GM03348 (cell line): ENCODE measurements at regions not wholly inside any gene's neighbourhood (a gene's known extent, or its start where the extent isn't known, plus 50 kb on each side); places are given as distances from the start of the nearest gene placed in this dataset.
"Not testable (repeated sequence)": the region's sequence is repeated elsewhere in the genome, so short reads cannot be mapped to it uniquely, and the experiment has no call there.

Source experiments
- DNase-seq: peaks from one replicate; pipeline ENCODE4 v3.0.0; 2012; ENCODE audit warnings: low spot score

DNA sequence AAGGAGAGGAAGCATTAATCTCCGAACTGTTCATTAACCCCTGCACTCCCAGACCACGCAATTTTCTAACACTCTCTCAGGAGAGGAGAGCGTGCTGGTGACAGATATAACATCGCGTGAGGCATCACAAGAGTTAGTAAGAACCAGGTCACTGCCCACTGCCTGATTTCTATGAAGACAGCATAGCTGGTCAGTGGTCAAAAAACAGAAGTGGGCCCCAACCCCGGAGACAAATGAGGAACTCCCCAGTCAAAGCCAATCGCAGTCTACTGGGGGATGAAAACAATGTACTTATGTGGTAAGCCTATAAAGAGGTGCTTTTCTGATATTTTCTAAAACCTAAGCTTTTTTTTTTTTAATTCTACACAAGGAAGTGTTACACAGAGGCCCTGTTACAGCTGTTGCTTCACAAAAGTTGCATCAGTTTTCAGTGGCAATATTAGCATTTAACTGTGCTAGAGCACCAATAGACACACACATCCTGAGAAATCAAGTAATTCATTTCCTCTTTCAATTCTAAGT, 231.8 kb upstream of the IRF2BP2 start:
- DNase-seq = peak; percentile 38

DNA sequence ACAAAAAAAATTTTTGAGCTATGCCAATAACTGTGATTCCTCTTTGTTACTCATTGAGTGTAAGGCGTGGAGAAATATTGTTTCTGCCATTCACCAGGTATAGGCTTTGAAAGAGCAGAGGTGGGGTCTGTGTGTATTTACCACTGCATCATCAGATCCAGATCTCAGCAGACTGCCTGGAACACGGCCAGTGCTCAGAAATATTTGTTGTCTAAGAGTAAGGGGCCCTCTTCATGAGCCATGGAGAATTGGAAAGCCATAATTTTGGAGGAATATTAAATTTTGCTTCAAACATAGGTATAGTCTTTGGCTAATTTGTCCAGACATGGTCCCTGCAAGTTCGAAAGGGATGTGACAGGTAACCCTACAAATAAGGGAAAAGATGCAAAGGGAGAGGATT, 231.3 kb upstream of the IRF2BP2 start:
- no peak for DNase-seq

DNA sequence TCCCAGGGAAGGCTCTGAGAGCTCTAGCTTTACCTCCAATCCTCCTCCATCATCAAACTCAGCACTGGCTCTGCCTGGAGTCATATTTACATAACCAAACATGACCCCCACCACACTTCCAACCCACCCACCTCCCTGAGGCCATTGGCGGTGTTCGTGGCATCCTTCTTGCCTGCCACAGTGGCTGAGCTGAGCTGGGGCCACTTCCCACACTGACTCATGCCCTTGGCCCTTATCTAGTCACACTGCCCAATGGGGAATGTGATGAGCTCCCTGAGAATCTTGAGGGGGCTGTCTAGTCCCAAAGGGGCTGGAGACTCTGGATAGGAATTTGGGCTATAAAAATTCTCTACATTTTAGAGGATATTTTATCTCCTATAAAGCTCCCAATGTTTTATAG, 230.9 kb upstream of the IRF2BP2 start:
- peak; percentile 20 for DNase-seq

DNA sequence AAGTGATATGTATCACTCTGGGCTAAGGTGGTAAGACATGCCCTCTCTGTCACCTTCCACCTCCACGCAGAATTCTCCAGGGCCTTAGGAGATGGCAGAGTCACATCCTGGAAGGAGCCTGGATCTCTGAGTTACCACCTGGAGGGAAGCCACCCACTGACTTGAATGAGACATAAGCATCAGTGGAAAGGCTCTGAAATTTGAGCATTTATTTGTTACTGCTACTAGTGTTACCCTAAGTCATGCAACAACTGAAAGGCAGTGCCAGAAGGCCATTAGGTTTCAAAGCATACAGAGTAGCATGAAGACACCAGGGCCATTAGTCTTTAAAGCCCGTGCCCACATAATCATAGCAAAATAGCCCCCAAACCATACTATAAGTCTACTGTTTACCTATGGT, 230.3 kb upstream of the IRF2BP2 start:
- no peak for DNase-seq

DNA sequence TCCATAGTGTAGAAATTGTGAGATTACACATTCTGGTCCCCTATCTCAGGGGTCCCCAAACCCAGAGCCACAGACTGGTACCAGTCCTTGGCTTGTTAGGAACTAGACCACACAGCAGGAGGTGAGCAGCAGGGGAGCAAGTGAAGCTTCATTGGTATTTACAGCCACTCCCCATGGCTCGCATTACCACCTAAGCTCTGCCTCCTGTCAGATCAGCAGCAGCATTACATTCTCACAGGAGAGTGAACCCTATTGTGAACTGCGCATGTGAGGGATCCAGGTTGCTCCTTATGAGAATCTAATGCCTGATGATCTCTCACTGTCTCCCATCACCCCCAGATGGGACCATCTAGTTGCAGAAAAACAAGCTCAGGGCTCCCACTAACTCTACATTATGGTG, 229.7 kb upstream of the IRF2BP2 start:
- DNase-seq = no peak

DNA sequence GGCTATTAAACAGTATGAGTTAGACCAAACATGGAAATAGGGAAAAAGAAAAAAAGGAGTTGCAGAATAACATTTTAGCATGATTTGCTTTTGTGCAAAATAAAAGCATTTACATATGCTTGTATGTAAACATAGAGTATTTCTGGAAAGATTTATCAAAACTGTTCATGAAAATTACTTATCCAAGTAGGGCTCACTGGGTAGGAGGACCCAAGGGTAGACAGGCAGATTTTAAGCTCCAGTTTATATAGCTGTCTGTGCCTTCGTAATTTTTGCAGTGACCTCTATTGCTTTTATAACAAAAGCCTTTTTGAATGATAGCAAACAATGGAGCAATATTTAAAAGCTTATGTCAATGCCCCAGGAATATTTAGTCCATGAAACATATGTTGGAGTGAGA, 228.8 kb upstream of the IRF2BP2 start:
- DNase-seq = no peak

DNA sequence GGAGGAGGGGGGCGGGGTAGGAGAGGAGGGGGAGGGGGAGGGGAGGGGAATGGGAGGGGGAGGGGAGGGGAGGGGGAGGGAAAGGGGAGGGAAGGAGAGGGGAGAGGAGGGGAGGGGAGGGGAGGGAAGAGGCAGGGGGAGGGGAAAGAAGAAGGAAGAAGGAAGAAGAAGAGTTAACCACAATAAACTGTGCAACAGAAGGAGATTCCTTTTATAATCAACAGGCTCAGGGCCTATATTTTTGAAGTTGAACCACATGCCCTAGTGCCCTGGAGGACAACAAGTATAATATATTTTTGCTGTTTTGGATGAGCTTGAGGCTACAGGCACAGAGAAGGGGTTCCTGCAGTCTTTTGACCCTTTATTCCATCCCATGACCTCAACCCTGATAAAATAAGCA, 228.2 kb upstream of the IRF2BP2 start:
- DNase-seq = no peak

DNA sequence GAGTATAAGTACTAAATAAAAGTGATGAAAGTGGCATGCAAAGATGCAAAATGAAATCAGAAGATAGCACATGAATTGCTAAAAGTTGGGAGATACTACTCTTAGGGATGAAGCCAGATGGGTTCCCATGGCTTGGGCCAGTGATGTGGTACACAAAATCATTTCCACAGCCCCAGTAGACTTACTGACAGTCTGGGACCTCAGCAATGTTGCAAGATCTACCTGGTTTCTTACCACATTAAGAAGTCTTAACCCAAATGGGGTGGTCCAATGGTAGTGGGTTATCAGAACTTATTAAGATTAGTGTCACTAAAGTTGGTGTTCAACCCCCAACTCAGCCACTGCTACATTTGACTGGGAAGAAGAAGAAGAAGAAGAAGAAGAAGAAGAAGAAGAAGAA, 227.7 kb upstream of the IRF2BP2 start:
- no peak for DNase-seq

DNA sequence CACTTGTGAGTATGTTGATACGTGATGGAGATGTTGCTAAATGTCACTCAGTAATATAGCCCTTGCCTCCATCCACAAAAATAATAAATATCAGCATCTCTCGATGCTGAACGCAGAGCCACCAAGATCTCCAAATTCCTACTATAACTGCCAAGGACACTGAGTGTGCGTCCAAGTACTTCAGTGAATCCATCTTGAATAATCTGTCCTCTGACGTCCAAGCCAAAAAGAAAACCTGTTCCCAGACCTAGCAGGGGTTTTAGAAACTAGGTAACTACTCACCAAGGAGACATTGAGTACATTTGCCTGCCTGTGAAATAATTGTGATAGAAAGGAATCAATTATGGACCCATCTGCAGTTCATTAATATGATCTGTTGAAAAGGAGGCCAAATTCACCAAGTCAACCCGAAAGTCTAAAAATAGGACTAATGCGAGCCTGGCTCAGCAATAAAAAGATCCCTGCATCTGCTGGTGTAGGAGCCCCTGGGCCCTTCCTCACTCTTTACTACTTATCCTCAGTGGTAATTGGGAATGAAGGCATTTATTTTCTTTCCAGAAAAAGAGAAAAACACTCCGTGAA, 226.9 kb upstream of the IRF2BP2 start:
- no peak for DNase-seq

DNA sequence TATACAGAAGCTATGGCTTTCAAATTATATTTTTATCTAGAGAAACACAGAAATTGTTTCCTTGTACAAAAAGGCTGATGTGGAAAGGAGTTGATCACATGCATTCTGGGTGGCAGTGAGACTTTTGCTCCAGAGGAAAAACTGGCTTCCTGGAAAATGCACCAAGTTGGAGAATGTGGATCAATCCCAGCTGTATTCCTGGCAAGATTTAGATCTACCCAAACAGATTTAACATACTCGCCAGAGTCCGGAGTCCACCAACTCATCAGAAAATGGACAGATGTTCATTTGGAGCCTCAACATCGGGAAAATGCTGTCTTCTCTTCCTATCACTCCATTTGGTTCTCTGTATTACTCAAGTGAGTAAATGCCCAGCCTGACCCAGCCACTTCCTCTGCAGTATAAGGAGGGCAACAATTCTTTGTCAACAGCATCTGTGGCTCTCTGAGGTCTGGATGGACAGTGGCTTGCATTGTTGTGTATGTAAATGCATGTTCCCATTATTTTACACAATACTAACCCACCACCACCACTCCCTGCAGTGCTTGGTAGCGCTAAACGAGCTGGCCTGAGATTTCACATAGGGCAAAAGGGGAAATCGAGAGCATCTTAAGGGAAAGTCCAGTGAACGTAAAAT, 226.2 kb upstream of the IRF2BP2 start:
- no peak for DNase-seq

DNA sequence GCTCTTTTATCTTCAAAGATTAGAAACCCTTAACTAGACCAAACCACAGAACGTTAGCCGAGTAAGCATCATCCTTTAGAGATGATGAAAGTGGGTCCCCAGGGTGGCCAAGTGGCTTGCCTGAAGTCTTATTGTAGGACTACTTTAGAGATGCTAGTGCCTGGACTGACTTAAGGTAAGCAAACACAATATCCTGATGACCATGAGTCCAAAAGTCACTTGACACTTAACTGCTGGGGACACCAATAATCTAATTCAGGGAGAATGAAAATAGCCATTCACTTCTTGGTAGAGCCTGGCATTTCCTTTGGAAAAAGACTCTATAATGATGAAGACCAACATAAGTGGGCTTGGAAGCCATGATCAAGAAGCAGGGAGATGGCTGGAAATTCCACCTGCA, 225.3 kb upstream of the IRF2BP2 start:
- DNase-seq = no peak

DNA sequence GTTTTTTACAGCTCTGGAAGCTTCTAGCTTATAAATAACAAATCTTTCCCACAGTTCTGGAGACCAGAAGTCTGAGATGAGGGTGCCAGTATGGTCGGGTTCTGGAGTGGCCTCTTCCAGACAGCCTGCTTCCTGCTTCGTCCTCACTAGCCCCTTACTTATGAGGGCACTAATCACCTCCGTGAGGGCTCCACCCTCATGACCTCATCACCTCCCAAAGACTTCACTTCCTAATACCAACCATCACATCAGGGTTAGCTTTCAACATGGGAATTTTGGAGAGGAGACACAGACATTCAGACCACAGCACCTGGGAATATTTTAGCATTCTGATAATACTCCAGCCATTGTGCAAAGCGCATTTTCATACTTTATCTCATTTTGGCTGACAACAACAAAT, 223.7 kb upstream of the IRF2BP2 start:
- DNase-seq = no peak

DNA sequence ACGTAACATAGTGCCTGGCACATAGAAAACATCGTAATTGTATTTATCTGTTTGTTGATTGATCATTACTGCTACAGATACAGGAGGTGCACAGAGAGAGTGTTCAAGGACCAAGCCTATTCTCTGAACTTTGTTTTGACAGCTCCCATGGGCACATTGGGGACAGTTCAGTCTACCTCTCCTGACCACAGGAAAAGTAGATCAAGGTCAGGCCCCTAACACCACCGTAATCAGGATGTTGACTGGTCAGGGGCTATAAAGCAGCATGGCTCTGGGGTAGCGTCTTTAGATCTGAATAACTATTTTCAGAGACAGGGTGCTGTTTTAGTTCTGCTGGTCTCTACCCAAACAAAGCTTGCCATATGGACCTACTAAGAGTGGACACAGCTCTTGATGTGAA, 223.1 kb upstream of the IRF2BP2 start:
- DNase-seq = no peak

DNA sequence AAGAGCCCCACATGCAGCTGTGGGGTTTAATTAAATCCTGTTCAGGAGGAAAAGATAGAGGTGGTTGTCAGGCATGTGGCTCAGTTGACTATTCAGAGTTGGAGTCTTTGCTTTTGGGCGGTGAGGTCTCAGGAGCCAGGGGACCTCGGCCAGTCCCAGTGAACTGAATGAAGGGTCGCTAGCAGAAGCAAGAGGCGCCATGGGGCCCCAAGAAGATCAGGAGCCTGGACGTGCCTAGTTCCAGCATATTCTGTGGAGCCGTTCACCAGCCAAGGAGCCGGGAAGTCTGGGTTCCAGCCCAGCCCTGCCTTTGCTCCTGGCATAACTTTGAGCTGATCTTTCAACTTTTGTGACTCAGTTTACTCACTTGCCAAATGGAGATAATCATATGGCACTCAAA, 217.7 kb upstream of the IRF2BP2 start:
- DNase-seq = no peak

DNA sequence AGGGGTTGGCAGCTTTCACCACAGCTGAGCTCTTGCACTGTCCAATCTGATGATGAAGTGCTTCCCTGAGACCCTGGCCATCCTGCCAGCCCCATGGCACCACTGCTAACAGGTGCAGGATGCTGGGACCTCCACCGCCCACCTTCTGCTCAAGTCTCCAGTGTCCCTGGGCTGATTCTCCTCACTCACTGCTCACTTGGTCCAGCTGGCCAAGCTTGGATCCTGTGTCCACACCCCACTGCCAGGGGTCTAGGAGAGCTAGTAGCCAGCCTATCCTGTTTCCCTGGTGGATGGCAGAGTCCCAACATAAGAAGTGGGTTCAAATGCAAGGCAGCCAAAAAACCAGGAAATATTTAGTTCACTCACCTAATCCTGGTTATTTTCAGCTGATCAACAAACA, 217.2 kb upstream of the IRF2BP2 start:
- DNase-seq = no peak

DNA sequence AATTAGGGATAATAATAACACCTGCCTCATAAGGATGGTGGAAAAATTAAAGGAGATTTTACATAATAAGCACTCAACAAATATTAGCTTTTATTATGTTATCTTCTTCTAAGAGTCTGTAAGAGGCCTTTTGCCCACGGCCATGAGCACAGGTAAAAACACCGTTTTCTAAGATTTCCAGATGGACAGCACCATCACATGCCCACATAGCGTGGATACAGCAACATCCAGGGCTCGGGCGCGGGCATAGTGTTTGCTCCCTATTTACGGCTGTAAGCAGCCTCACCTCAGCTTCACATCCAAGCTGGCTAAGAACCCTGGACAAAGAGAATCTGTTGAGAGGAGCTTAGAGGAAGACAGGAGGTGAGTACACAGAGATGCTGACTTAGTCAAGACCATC, 216.4 kb upstream of the IRF2BP2 start:
- DNase-seq = no peak

DNA sequence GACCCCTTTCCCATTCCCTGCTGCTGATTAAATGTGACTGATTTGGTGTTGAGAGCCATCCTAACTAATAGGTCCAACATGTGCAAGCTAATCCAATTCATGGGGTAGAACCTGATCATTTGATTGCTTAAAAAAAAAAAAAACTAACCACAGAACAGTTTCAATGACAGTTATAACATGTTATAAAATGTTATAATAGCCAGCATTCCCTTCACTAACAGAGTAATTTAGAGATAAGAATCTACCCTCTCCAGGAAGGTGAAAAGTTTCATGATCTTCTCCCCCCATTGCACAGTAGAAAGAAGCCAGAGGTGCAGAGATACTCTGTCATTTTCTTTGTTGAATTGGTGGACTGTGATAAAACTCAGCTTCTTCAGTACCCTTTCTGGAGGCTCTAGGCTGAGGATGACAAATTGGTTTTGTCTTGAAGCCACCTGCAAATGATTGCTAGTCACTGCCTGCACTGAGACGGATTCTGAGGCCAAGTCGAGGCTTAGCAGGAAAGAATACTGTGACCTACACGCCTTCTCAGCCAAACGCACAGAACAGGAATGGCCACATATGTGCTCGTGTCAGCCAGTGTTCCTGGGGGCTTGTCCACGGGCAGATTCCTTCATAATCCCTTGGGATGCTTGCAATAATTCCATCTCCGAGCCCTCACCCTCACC, 215.7 kb upstream of the IRF2BP2 start:
- DNase-seq = no peak

DNA sequence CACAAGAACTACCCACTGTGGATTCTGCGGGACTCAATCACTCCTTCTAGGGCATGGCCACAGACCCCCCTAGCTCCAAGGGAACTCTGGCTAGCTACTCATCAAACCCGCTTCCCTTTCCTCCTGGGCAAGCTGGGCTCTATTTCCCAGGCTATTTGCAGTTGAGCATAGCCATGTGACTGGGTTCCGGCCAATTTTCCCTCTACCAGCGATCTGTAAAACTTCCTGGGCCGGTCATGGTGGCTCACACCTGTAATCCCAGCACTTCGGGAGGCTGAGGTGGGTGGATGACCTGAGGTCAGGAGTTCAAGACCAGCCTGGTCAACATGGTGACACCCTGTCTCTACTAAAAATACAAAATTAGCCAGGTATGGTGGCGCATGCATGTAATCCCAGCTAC, 214.9 kb upstream of the IRF2BP2 start:
- not testable (repeated sequence) for DNase-seq

DNA sequence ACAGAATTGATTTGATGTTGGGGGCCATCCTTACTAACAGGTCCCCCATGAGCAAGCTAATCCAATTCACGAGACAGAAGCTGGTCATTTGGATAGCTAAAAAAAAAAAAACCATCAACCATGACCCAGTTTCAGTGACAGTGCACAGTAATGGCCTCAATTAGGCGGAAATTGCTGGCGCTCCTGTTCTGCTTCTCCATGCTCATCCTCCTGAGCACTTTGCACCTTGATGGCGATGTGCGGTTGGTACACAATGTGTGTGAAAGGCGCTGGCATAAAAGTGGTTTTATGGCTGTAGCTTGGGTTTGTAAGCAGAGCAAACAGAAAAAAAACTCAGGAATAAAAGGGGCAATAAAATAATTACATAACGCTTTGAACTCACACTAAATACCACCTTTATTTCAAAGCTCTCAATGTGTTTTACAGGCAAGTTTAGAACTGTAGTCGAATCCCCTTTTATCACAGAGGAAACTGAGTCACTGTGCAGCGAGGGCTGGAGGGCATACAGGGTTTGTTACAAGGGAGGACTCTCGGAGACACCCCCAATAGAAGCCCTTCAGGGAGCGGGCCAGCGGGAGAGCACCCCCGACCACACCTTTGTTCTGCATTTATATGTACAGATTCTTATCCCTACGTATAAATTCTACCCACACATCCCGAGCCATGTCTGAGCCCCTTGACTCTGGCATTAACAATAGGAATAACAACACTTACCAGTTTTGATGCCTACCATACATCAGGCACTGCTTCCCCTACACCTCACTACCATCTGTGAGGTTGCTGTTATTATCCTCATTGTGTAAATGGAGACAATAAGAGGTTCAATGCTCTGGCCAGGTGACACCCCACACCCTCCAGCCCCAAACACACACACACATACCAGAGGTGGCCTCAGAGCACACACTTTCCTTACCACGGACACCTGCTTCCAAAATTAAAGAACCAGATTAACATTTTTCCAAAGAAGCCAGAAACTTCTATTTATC, 213.5 kb upstream of the IRF2BP2 start:
- DNase-seq = no peak

DNA sequence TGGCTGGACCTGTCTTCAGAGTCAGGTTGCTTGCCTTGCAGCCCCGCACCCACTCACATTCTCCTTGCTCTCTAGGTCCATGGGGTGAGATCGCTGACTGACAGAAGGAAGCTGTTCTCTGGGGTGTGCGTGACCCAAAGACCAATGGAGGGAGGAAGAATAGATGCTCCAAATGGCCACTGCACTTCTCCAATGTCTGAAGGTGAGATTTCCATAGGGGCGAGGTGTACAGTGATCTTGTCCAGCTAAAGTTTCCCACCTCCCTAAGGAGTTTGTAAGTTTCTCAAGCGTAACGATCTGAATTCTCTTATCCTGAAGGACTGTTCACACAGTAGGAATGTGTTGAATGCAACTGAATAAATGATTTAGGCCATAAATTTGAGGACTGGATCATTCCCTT, 211.9 kb upstream of the IRF2BP2 start:
- DNase-seq = no peak

DNA sequence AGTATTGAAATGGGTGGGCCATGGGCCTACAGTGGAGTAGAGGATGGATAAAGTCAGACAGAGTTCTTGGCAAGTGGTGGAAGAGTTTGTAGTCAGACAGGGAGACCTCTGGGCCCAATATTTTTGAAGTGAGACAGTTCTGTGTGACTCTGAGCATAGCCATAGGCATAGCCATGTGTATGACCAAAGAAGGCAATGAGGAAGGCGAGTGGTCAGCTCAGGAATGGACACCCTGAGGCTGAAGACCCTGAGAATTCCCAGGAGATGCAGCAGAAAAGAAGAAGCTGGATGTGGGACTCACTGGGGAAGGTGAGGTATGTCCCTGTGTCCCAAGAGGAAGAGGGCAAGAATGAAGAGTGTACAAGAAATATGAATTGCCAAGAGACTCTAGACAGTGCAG, 210.6 kb upstream of the IRF2BP2 start:
- no peak for DNase-seq

DNA sequence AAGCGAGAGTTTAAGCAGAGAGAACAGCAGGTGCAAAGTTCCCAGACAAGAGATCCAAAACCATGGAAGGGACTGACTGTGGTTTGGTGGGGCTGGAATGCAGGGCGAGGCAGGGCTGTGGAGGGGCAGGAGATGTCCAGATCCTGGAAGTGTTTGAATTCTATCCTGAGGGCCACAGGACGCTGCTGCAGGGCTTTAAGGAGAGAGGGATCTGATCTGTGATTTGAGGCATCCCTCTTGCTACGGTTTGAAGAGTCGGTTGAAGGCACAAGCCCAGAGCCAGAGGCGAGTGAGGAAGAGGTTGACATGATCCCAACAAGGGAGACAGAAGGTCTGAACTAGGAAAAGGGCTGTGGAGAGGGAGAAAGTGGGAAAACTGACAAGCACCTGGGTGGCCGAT, 209.9 kb upstream of the IRF2BP2 start:
- not testable (repeated sequence) for DNase-seq

DNA sequence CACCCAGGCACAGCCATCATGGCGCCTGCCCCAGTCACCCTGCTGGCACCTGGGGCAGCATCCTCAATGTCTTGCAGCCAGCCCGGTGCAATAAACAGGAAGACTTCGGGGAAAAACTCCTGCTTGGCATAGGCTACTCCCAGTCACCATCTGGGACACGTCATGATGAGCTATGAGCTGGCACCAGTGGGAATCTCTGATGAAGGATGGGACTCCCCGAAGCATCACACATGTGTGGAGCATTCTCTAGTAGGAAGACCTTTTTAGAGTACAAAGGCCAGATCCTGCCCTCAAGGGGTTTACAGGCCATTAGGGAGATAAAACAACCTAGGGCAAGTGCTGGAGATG, 208.0 kb upstream of the IRF2BP2 start:
- DNase-seq = not testable (repeated sequence)
